ENCODE measurements at regions not wholly inside any gene's neighbourhood (a gene's known extent, or its start where the extent isn't known, plus 50 kb on each side); places are given as distances from the start of the nearest gene placed in this dataset.
"Not testable (repeated sequence)": the region's sequence is repeated elsewhere in the genome, so short reads cannot be mapped to it uniquely, and the experiment has no call there.

DNA sequence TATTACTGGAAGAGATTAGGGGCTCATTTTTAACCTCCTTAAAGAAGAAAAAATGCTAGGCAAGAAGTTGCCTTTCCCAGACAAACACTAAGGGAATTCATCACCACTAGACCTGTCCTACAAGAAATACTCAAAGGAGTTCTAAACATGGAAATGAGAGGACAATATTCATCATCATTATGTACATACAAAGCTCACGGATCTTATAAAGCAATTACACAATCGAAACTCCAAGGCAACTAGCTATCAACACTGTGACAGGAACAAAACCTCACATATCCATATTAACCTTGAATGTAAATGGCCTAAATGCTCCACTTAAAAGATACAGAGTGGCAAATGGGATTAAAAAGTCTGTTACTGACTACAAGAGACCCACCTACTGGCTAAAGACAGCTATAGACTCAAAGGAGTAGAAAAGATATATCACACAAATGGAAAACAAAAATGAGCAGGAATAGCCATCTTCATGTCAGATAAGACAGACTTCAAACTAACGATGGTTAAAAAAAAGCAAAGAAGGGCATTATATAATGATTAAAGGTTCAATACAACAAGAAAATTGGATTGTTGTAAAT, 246.6 kb downstream of the ADRA2A start:
- DNase-seq = no peak
- POLR2A ChIA-PET (ENCODE audit: unreplicated experiment) = no interaction called here
- intact Hi-C loops (cut with micrococcal nuclease; ENCODE audit: unreplicated experiment) = loop anchor here (5.0 kb wide), 1 partner anchor 1016 kb away; no protein-coding TSS in a partner anchor
- Histone ChIP-seq H3K4me2 (no peak overlapping the region), H3K4me1 (replicated peaks; ENCODE audit: insufficient read depth) (no peaks in the 10 kb centered on the region), H2AFZ (no peak overlapping the region), H3K79me2 (ENCODE audit: low read depth) (no peaks in the 10 kb centered on the region), H3K36me3 (ENCODE audit: low read depth) (no peaks in the 10 kb centered on the region), H3F3A (ENCODE audit: insufficient read depth, low read depth) (no peaks in the 10 kb centered on the region), H3K9me3 (ENCODE audit: insufficient read depth, low read depth) (no peaks in the 10 kb centered on the region), H3K27ac (no peak overlapping the region), H3K4me3 (no peak overlapping the region), H3K27me3 (ENCODE audit: insufficient read depth, low read depth) (no peaks in the 10 kb centered on the region), H4K20me1 (ENCODE audit: insufficient read depth) (no peaks in the 10 kb centered on the region), H3K9me2 (ENCODE audit: insufficient read depth) (no peaks in the 10 kb centered on the region)
- no TSS peak for BruUV-seq (replicated peaks)
- CTCF ChIA-PET = no interaction called here
- TF ChIP-seq, protein P1, sequence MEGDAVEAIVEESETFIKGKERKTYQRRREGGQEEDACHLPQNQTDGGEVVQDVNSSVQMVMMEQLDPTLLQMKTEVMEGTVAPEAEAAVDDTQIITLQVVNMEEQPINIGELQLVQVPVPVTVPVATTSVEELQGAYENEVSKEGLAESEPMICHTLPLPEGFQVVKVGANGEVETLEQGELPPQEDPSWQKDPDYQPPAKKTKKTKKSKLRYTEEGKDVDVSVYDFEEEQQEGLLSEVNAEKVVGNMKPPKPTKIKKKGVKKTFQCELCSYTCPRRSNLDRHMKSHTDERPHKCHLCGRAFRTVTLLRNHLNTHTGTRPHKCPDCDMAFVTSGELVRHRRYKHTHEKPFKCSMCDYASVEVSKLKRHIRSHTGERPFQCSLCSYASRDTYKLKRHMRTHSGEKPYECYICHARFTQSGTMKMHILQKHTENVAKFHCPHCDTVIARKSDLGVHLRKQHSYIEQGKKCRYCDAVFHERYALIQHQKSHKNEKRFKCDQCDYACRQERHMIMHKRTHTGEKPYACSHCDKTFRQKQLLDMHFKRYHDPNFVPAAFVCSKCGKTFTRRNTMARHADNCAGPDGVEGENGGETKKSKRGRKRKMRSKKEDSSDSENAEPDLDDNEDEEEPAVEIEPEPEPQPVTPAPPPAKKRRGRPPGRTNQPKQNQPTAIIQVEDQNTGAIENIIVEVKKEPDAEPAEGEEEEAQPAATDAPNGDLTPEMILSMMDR (conservative IDR thresholded peaks at IDR 0.05) = no peak; the same call in 1 of the 2 replicates
- no peak for TF ChIP-seq EZH2 (IDR thresholded peaks at IDR 0.05; ENCODE audit: low read depth)

DNA sequence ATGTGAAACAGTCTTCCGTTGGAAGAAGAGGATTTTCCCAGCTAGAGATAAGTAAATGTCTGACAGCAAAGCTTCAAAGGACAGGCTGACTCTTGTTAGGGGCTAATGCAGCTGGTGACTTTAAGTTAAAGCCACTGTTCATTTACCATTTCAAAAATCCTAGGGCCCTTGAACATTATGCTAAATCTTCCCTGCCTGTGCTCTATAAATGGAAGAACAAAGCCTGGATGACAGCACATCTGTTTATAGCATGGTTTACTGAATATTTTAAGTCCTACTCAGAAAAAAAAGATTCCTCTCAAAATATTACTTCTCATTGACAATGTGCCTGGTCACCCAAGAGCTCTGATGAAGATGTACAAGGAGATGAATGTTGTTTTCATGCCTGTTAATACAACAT, 255.3 kb downstream of the ADRA2A start:
- H3K79me2 ChIP-seq (ENCODE audit: low read depth); DNase-seq; H3K9me3 ChIP-seq (ENCODE audit: insufficient read depth, low read depth); H3K4me2 ChIP-seq; H2AFZ ChIP-seq; H3K4me1 ChIP-seq (replicated peaks; ENCODE audit: insufficient read depth); H3K27ac ChIP-seq; POLR2A ChIA-PET (ENCODE audit: unreplicated experiment); H4K20me1 ChIP-seq (ENCODE audit: insufficient read depth); intact Hi-C loops (cut with micrococcal nuclease; ENCODE audit: unreplicated experiment); H3K9me2 ChIP-seq (ENCODE audit: insufficient read depth); CTCF ChIA-PET; H3K27me3 ChIP-seq (ENCODE audit: insufficient read depth, low read depth); H3F3A ChIP-seq (ENCODE audit: insufficient read depth, low read depth); H3K36me3 ChIP-seq (ENCODE audit: low read depth); BruUV-seq (replicated peaks); H3K4me3 ChIP-seq: not testable (repeated sequence)

DNA sequence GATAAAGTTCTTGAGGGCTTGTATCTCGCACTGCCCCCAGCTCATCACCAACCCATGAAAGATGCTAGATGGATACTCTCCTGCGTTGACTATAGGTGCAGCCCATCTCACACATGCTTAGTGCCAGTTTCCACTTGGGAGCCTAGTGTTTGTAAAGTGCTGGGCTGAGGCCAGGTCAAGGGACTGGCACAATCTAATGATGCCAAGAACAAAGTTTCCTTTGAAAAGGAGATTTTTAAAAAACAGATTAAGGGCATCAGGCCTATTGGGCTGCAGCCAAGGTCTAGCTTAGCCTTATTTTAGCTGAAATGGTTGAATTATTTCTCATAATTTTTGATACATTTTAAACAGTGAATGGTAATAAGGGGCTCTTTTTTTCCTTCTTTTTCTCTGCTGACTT, 259.0 kb downstream of the ADRA2A start:
- intact Hi-C loops (cut with micrococcal nuclease; ENCODE audit: unreplicated experiment) = no loop called here
- Histone ChIP-seq H3K27me3 (ENCODE audit: insufficient read depth, low read depth) (no peaks in the 10 kb centered on the region), H2AFZ (no peak overlapping the region), H4K20me1 (ENCODE audit: insufficient read depth) (no peaks in the 10 kb centered on the region), H3K27ac (no peak overlapping the region), H3K36me3 (ENCODE audit: low read depth) (no peaks in the 10 kb centered on the region), H3K79me2 (ENCODE audit: low read depth) (no peaks in the 10 kb centered on the region), H3K9me2 (ENCODE audit: insufficient read depth) (no peaks in the 10 kb centered on the region), H3K4me3 (no peak overlapping the region), H3K4me1 (replicated peaks; ENCODE audit: insufficient read depth) (no peaks in the 10 kb centered on the region), H3K9me3 (ENCODE audit: insufficient read depth, low read depth) (no peaks in the 10 kb centered on the region), H3F3A (ENCODE audit: insufficient read depth, low read depth) (no peaks in the 10 kb centered on the region), H3K4me2 (no peak overlapping the region)
- no TSS peak for BruUV-seq (replicated peaks)
- no peak for TF ChIP-seq EZH2 (IDR thresholded peaks at IDR 0.05; ENCODE audit: low read depth)
- TF ChIP-seq, protein P1 (conservative IDR thresholded peaks at IDR 0.05) = no peak
- POLR2A ChIA-PET (ENCODE audit: unreplicated experiment) = no interaction called here
- CTCF ChIA-PET = no interaction called here
- DNase-seq = no peak

DNA sequence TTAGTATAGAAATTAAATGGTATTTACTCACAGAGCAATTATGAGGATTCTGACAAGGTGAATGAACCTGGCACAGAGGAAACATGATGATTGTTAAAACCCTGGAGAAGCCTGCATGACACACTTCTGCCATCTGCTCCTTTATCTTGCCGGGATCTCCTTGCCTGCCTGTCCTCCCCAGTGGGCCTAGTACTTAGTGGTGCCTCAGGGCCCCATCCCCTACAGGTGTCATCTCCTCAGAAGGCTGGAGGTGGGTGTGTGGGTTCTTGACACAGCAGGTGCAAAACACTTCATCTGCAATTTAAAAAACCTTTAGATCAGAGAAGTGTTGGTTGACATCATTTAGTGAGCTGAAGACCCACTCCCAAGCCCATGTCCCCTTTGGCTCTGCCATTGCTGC, 261.2 kb downstream of the ADRA2A start:
- no peak overlapping the region for H3K4me2 ChIP-seq
- H3K9me3 ChIP-seq (ENCODE audit: insufficient read depth, low read depth) = no peaks in the 10 kb centered on the region
- TF ChIP-seq, protein P1 (conservative IDR thresholded peaks at IDR 0.05) = no peak
- no peak for TF ChIP-seq EZH2 (IDR thresholded peaks at IDR 0.05; ENCODE audit: low read depth)
- intact Hi-C loops (cut with micrococcal nuclease; ENCODE audit: unreplicated experiment) = no loop called here
- H3K27me3 ChIP-seq (ENCODE audit: insufficient read depth, low read depth) = no peaks in the 10 kb centered on the region
- no peak overlapping the region for H3K27ac ChIP-seq
- no peak for DNase-seq
- H3K9me2 ChIP-seq (ENCODE audit: insufficient read depth) = no peaks in the 10 kb centered on the region
- BruUV-seq (replicated peaks) = no TSS peak
- H2AFZ ChIP-seq = no peak overlapping the region
- no peaks in the 10 kb centered on the region for H3F3A ChIP-seq (ENCODE audit: insufficient read depth, low read depth)
- H3K4me3 ChIP-seq = no peak overlapping the region
- CTCF ChIA-PET = no interaction called here
- H4K20me1 ChIP-seq (ENCODE audit: insufficient read depth) = no peaks in the 10 kb centered on the region
- POLR2A ChIA-PET (ENCODE audit: unreplicated experiment) = no interaction called here
- H3K4me1 ChIP-seq (replicated peaks; ENCODE audit: insufficient read depth) = no peaks in the 10 kb centered on the region
- no peaks in the 10 kb centered on the region for H3K36me3 ChIP-seq (ENCODE audit: low read depth)
- H3K79me2 ChIP-seq (ENCODE audit: low read depth) = no peaks in the 10 kb centered on the region
